ENCODE measurements at regions not wholly inside any gene's neighbourhood (a gene's known extent, or its start where the extent isn't known, plus 50 kb on each side); places are given as distances from the start of the nearest gene placed in this dataset.
A peak's percentile ranks its signal among the peaks of the same experiment; 100 is the strongest.

DNA sequence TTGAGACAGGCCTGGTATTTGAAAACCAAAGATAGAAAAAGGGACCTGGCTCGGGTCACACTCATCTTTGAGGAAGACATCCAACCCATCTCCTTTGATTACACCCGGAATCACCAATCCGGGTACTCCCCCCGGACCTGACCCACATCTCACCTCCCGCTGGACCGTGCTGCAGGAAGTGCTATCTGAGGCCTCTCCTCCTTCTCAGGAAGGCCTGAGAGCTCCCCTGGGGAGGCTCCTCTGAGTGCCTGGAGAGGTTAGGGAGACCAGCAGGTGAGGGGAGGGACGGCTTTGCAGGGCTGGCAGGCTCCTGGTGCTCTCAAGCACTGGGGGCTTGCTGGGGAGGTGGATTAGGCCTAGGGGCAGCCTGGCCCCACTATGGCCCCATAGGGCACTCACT lies 170.9 kb downstream of the ACKR3 start:
- ATAC-seq: no peak
- DNase-seq (ENCODE audit: low spot score): no peak

DNA sequence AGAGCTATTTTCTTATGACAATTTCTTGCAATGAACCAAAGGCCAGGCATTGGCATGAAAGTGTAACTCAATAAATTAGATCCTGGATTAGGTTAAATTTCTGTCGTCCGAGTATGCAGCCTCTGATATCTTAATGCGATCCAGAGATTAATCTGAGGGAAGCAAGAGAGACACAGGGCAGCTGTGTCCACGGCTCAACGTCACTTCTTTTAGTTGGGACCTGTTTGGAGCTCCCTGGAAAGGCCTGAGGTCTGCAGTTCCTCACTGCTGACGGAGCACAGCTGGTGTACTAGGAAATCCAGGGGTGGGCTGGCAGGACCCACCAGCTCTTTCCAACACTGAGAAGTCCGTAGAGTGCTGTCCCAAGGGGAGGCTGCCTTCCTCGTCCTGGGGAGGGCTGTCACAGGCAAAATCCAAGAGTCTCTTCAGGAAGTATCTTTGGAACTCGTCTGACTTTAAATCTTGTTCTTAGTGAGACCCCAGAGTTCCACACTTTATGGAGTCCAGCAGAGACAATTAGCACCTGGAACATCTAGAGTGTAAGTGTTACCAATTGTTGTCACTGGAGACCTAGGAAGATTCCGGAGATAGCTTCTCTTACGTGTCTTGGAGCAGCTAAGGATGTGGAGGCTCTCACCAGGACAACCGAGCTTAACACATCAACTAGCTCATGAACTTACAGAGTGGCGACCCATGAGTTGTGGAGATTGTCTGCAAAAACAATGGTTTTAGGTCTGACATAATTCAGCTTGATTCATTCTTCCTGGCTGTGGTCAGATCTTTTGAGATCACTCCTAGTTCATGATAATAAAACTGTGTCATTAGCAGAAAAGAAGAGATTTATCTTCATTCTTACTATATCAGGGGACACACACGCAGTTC lies 173.7 kb downstream of the ACKR3 start:
- DNase-seq (ENCODE audit: low spot score): no peak
- ATAC-seq: no peak

DNA sequence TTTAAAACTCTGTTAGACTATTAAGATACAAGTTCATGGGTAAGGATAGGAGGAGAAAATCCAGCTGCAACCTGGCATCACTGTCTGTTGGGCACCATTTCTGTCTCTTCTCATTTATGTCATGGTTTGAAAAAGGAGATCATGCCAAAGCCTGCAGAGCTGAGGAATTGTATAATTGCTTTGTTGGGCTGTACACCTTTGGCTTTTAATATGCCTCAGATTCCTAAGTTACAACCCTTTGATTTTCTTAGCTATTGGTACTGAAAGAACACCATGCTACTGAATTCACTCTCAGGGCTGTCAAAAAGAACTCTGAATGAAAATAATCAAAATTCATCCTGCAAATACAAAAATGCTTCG lies 174.3 kb downstream of the ACKR3 start:
- DNase-seq (ENCODE audit: low spot score) (no peak), ATAC-seq (no peak)

DNA sequence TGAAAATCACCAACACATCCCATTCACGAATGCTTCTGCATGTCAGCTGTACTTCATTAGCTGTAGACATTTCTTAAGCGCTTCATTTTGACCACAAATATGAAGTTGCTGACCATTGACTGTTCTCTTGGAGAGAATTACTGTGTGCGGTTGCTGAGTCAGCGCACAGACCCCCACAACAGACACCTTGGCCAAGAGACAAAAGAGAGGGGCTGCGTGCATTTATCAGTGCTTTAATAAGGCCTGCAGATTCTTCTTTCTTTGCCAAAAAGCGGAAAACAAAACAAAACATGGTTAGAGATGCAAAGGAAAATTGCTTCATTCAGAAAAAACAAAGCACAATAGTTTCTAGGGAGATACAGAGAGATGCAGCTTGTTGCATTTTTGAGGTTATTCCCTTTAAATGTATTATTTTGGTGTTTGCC lies 174.7 kb downstream of the ACKR3 start:
- DNase-seq (ENCODE audit: low spot score) (no peak), ATAC-seq (no peak)

DNA sequence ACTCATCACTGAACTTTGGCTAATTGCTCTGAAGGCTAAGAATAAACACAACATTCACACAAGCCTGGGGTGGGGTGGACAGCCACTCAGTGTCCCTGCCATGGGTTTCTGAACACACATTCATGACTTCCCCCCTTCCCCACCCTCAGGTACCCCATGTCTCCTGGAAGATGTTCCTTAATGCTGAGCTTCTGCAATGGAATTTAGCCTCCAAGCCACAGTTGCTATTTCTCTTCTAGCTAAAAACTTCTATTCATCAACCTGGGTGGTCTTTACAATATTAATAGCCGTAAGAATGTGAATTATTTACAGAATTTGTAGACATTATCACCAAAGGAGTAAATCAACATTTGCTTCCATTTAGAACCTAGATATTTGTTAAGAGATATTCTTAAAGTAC lies 175.1 kb downstream of the ACKR3 start:
- DNase-seq (ENCODE audit: low spot score) (no peak), ATAC-seq (no peak)

DNA sequence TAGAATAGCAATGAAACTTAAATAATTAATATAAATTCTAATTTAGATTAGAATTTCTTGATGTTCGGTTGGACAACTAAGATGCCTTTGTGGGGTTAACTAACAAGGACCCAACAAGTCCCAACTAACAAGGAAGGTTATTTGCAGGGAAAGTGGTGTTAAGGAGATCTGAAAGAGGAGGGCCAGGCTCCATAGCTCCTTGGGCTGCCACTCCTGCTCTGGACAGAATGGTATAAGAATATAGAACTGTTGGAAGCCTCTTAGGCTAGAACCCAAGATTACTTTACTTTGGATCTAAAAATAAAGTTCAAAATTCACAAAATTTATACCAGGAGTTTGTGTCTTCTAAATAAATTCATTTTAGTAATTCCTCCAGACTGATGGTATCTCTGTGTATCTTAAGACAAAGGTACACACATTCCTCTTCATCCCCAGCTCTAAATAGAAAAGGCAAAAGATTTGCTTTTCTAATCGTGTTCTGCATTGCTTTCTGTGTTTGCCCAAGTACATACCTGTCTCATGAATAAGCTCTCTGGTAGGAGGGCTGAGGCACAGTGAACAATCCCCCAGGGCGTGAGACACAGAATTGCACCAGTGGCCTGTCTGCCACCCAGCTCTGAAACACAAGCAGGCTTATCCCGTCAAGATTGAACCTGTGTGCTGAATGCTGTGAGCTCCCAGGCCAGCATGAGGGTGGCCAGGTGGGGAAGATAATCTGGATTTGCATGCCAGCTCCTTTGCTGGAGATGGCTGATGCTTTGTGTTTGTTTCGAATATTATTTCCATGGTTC lies 176.0 kb downstream of the ACKR3 start:
- DNase-seq (ENCODE audit: low spot score) (no peak), ATAC-seq (no peak)

DNA sequence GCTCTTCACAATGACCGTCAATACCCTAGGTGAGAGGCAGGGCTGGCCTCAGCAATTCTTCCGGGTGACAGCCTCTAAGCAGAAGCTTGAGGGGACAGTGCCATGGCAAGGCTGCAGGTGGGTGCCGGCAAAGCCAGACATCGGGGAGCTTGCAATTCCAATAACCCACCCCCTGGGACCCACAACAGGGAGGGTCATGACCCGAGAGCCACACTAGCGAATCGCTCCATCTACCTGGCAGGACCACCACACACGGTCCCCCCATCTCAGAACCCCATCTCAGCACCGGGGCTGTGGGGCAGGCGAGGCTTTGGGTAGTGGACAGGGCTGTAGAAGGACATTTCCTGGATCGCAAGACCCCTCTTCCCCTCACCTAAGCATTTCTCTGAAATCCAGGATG lies 177.2 kb downstream of the ACKR3 start:
- no peak for DNase-seq (ENCODE audit: low spot score)
- ATAC-seq: no peak

DNA sequence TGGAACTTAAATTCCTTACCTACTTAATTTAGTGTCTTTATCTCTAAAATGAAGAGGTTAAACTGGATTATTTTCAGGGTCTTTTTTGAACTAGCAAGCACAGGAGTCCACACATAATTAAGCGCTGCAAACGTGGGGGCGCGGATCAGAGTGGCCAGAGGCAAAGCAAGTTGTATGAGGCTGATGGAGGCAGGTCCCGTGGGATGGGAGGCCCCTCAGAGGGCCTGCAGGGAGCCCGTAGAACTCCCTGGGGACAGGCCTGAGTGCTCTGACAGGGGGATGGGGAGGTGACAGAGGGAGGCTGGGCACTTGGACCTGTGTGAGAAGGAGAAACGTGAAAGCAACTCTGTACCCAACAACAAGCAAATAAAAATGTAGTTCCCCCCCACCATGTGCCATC lies 177.8 kb downstream of the ACKR3 start:
- ATAC-seq (no peak), DNase-seq (ENCODE audit: low spot score) (no peak)

DNA sequence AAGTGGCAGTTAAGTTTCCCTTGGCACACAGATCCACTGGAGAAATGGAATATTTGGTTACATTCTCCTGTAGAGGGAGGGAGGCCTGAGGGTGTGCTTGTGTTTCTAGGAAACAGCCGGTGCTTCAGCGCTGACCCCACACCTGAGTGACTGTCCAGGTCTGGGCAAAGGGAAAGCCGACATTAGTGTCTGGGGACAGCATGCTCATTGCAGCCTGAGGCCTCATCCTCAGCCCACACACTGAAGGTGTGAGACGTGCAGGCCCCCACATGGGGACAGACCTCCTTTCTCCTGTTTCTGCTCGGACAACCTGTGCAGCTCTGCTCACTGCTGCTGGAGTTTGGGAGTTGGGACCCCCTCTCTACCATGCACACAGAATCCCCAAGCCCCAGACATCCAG lies 178.3 kb downstream of the ACKR3 start:
- ATAC-seq: no peak
- DNase-seq (ENCODE audit: low spot score): no peak

DNA sequence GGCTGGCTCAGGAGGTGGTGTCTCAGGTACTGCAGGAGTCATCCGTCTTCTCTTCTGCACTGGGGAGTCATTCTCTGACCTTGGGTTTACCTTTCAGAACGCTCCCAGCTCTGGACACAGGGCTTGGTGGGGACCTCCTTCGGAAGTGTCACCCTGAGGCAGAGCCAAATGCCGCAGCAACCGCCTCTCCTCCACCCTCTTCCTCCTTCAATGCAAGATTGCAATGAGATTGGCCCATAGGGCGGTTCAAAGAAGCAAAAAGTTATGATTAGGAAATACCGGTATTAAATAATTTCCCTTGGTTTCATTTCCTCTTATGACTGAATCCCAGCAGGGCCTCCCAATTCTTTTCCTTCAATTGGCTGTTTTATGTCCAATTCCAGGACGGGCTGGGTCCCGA lies 178.8 kb downstream of the ACKR3 start:
- DNase-seq (ENCODE audit: low spot score) (no peak), ATAC-seq (peak; percentile 43)

DNA sequence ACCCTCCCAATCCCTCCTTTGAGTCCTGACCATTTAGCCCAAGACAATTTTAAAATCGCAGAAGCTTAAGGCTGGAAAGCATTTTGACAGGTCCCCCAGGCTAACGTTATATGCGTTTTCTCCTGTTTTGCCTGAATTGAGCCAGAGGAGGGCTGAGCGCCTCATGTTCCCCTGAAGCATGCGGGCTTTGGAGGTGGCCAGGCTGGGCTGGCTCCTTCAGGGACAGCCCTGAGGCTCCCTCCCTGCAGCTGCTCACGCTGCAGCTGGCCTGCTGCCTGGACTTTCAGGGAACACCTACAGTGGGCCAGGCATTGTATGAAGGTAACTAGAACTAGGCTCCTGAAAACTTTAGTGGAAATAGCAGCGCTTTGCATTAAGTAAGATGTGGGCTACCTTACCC lies 179.2 kb downstream of the ACKR3 start:
- DNase-seq (ENCODE audit: low spot score) (no peak), ATAC-seq (peak; percentile 39)

DNA sequence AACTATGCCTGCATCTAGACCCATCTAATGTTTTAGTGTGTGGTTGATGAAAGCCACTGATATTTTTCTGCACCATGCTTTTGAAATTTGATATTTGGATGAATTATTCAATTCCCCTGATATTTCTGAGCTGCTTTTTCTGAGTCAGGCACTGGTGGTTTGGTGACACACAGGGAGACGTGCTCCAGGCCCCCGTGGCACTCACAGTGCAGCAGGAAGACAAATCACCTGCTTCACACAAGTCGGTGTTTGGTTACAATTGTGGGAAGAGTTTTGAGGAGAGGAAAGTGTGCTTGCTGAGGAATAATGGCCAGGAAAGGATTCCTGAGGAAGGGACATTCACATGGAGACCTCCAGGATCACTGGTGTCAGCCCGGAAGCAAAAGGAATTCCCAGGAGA lies 179.7 kb downstream of the ACKR3 start:
- peak; percentile 28 for DNase-seq (ENCODE audit: low spot score)
- no peak for ATAC-seq

DNA sequence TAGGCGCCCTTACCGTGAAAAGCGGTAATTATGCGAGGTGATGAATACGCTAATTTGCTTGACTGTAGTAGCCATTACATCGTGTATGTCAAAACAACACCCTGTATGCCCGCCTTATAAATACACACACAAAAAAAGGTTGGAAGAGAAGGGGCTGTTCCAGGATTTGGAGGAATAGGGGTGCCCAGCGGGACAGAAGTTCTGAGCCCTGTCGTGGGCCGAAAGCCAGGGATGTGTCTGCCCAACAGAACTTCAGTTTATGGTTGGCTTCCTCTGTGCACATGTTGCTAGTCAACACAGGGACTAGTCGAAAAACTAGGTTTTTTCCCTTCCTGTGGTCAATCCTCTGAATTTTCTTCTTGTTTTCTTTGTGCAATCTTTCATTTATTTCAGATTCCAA lies 182.5 kb downstream of the ACKR3 start:
- DNase-seq (ENCODE audit: low spot score): peak; percentile 33
- ATAC-seq: no peak

DNA sequence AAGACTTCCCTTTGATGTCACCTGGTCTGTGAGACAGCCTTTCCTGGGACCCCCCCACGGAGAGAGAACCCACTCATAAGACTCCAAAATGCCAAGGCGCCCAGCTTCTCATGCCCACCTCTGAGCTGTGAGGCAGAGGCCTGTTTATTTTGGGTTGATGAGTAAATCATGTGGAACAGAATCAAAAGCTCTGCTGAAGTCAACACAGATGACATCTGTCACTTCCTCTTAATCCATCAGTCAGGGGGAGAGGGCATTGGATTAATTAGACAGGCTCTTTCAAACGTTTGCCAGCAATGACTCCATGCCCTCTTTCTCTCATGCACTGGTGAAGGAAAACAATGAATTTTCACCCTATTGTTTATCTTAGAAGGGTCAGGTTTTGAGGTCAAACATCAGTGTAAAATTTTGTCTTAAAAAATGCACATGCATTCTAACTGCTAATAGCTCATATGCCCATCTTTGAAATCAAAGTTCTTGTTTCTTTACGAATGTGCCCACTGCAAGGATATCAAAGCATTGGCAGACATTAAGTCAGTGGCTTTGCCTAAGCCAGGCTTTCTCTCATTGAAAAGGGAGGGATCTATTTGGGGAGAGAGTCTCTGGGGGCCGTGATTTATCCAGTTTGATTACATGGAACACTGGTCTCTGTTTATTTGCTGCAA lies 184.1 kb downstream of the ACKR3 start:
- ATAC-seq (peak; percentile 63), DNase-seq (ENCODE audit: low spot score) (peak; percentile 45)

DNA sequence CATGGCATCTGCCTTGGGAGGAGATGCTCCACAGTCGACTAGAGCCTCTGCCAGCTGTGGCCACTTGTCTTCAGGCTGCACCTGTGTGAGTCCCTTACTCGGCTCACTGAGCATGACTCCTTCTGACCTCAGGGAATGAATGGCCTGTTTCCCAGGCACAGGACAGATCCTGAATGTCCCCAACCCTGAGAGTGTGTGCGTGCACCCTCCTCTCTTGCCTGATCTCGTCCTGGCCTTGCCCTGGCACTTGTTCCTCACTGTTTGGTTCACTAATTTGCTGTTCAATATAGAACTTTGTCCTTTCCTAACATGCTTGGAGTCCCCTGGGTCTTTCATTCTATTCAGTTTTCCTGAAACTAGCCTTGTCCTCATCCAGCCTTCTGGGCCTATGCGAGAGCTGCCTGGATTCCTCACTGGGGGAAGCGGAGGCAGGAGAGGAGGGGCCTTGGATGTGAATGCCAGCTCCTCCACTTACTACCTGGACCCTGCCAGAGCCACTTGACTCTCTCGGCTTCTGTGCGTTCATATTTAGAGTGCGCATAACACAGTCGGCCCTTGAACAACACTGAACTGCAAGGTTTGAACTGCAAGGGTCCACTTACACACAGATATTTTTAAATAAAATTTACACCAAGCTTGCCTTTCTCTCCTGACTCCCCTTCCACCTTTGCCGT lies 184.8 kb downstream of the ACKR3 start:
- DNase-seq (ENCODE audit: low spot score): peak; percentile 81
- peak; percentile 81 for ATAC-seq

DNA sequence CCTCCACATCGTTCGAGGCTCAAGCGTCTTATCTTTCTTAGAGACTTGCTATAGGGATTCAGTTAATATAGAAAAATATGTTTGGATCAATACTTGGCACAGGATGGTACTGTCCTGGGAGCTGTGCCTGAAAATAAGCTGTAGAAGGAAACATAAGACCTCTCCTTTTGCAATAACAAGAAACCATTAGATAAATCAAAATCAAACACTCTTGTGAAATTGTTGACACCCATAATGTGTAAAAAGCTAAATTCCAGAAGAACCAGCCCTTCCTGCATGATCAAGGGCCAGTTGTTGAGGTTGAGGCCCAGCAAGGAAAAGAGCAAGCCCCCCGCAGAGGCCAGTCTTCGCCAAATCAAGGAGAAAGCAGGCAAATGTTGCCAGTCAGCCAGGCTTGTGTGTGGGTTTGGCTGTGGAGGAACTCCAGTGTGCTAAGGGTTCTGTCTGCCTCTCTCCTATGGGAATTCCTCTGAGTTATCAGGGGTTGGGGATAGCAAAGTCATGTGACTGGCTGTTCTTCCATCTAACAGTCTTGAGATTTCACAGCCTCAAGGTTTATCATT lies 185.7 kb downstream of the ACKR3 start:
- ATAC-seq: no peak

DNA sequence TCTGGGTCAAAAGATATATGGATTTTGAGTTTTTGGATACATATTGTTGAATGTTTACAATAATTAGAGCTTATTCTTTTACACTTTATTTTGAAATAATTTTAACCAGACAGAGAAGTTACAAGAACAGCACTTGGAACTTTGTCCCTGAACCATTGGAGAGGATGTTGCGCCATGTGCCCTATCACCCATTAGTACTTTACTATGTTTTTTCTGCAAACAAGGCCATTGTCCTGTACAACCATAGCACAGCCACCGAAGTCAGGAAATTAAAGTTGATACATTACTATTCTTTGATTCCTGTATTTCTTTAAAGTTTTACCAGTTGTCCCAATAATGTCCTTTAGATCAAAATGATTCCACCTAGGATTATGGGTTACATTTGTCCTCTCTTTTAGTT lies 188.8 kb downstream of the ACKR3 start:
- ATAC-seq: peak; percentile 67

More for the DNA sequence above, 185.7 kb downstream of the ACKR3 start:
- DNase-seq (ENCODE audit: low spot score): no peak

DNA sequence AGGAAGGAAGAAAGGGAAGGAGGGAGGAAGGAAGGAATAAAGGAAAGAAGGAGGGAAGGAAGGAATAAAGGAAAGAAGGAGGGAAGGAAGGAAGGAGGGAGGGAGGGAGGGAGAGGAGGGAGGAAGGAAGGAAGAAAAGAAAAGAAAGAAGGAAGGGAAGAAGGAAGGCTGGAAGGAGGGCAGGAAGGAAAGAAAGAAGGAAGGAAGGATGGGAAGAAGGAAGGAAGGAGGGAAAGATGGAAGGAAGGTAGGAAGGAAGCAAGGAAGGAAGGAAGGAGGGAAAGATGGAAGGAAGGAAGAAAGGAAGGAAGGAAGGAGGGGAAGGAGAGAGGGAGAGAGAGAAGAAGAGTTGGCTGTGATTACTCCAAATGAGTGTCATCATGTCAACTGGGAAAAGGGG lies 190.6 kb downstream of the ACKR3 start:
- ATAC-seq (no peak), DNase-seq (ENCODE audit: low spot score) (no peak)

More for the DNA sequence above, 188.8 kb downstream of the ACKR3 start:
- peak; percentile 78 for DNase-seq (ENCODE audit: low spot score)

DNA sequence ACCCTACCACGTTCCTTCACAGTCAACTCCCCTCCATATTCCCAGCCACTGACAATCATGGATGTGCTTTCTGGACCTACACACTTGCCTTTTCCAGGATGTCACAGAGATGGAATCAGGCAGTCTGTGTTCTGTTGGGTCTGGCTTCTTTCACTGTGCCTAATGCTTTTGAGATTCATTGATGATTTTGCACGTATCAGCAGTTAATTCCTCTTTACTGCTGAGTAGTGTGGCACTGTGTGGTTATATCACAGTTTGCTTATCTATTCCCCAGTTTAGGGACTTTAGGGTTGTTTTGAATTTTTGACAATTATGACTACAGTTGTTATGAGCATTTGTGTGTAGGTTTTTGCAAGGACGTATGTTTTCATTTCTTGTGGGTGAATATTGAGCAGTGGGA lies 191.7 kb downstream of the ACKR3 start:
- no peak for ATAC-seq
- no peak for DNase-seq (ENCODE audit: low spot score)

DNA sequence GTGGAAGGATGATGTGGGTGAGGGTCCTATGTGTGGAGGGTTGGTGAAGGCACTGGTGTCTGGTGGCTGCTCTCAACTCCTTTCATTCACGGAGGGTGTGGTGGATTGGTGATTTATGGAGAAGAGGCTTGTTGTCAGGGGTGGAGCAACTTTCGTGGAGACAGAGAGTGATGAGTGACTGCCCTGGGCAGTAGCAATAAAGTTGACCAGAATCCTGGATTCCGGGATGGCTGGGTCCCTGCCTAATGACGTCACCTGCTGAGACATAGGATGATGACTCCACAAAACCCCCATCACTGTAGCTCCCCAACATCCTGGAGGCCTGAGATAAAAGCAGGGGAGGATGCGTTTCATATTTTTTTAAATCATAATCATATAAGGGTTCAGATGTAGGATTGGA lies 193.0 kb downstream of the ACKR3 start:
- no peak for ATAC-seq
- DNase-seq (ENCODE audit: low spot score): peak; percentile 19

DNA sequence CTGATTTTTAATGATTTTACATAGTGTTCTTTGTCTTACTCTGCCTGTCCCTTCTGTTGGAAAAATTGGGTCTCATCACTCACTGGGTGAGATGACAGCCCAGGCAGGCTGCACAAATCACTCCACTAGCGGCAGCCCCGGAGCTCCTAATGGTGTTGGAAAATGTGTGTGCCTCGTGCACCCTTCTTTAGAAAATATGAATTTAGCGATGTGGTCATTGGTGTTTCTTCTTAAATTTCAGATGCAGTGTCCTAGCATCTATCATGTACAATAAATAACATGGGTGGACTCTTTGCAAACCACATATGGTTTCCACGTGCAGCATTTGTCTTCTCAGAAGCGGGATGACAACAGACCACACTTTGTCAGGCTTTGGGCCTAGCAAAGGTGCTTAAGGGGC lies 194.2 kb downstream of the ACKR3 start:
- DNase-seq (ENCODE audit: low spot score) (no peak), ATAC-seq (no peak)

All from left lobe of liver (tissue), 2 donors.